ENCODE measurements at regions not wholly inside any gene's neighbourhood (a gene's known extent, or its start where the extent isn't known, plus 50 kb on each side); places are given as distances from the start of the nearest gene placed in this dataset.

DNA sequence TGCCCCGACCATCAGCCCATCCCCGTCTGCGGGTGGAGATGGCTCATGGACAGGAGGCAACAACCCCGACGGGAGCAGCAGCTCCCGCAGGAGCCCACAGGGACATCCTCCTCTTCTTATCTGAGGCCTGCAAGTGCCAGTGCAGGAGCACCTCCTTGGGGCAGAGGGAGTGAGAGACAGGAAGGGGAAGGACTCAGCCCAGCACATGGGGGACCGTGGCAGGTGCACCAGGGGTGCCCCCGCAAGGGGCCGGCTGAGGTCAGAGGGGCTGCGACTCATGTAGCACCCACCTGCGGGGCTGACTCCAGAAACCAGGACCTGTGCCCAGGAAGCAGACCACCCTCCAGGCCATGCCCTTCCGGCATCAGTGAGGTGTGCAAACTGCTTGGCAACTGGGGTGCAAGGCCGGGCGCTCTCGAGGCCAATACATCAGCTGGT lies 259.8 kb upstream of the ADAMTS16 start:
- TF ChIP-seq NFIC (IDR thresholded peaks at IDR 0.05), result no peak
- TF ChIP-seq, protein P1, sequence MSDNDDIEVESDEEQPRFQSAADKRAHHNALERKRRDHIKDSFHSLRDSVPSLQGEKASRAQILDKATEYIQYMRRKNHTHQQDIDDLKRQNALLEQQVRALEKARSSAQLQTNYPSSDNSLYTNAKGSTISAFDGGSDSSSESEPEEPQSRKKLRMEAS (IDR thresholded peaks at IDR 0.05), result no peak

All from Ishikawa (cell line).